Cortex of kidney (tissue), 1 donor: ENCODE measurements at regions not wholly inside any gene's neighbourhood (a gene's known extent, or its start where the extent isn't known, plus 50 kb on each side); places are given as distances from the start of the nearest gene placed in this dataset.

Experiments used
- DNase-seq: peaks from one replicate; lab custom pipeline; 2025; lab: John Stamatoyannopoulos, UW

- no peak for DNase-seq
Measured at GRCh38 chr12:107225635-107226034, 132.3 kb upstream of the CRY1 start.

DNA sequence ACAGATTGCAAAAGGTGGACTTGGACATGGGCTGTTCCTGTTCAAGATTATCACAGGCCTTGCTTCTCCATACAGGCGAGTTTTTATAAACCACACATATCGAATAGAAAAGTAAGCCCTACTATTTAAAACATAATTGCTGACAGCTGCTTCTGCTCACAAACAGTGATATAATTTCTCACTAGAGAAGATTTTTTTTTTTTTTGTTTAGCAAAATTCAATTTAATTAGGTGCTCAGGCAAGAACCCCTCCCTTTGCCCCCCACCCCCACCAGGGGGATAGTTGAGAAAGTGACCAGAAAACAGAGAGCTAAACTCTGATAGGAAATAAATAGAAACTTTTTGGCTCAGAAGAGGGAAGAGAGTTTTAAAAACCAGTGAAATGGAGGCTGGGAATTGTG, 132.8 kb upstream of the CRY1 start:
- no peak for DNase-seq

GRCh38 chr12:107228076-107228475, 134.7 kb upstream of the CRY1 start:
- DNase-seq = no peak

GRCh38 chr12:107229827-107230226, 136.5 kb upstream of the CRY1 start:
- no peak for DNase-seq

- no peak for DNase-seq
Measured at GRCh38 chr12:107231303-107231702, 138.0 kb upstream of the CRY1 start.

GRCh38 chr12:107233551-107233950, 140.2 kb upstream of the CRY1 start:
- no peak for DNase-seq

DNA sequence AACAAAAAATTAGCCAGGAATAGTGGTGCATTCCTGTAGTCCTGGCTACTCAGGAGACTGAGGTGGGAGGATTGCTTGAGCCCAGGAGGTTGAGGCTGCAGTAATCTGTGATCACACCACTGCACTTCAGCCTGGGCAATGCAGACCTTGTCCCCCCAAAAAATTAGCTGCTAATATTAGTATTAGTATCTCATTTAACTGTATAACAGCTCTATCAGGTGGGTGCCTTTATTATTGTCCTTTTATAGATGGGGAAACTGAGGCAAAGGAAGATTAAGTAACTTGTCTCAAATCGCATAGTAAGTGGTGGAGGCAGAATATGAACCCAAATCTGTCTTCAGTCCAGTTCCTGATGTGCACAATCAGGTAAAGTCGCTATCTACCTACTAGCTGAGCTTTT, 142.3 kb upstream of the CRY1 start:
- DNase-seq = no peak

GRCh38 chr12:107236824-107237511, 143.6 kb upstream of the CRY1 start:
- no peak for DNase-seq

DNA sequence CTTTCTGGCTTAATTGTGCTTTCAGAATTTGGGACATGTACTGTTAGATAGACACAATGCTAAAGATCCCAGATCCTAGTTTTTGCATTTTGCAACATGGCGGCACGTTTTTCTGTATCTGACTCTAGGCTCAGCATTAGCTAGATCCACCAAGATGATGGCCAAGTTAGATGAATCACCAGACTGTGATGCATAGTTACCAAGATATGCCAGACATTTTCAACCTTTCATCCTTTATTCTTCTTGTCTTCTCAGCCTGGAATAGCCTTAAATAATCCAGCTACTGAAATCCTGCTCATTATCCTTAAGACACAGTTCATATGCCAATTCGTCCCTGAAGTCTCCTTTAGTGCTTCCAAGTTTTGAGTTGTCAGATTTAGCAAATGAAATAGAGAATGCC, 144.9 kb upstream of the CRY1 start:
- DNase-seq = no peak

GRCh38 chr12:107241411-107241810, 148.1 kb upstream of the CRY1 start:
- DNase-seq = no peak

DNA sequence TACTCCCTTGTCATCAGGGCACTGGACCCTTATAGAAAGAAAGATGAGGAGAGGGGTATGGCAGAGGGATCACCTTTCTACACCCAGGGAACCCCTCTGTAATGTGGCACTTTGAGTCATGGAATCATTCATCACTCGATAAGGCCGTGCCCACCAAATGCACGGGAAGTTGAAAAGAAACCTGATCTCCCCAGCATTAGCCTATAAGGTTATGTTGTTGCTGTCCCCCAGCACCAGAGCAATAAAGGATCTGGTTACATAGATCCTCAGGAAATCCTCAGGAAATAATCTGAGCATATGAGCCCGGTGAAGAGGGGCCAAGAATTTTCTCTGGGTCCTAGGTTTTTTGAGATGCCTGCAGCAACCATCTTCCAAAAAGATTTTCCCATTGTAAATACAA, 148.8 kb upstream of the CRY1 start:
- DNase-seq = no peak

GRCh38 chr12:107243341-107243740, 150.0 kb upstream of the CRY1 start:
- DNase-seq = no peak

- no peak for DNase-seq
Measured at GRCh38 chr12:107244584-107244983, 151.2 kb upstream of the CRY1 start.

DNA sequence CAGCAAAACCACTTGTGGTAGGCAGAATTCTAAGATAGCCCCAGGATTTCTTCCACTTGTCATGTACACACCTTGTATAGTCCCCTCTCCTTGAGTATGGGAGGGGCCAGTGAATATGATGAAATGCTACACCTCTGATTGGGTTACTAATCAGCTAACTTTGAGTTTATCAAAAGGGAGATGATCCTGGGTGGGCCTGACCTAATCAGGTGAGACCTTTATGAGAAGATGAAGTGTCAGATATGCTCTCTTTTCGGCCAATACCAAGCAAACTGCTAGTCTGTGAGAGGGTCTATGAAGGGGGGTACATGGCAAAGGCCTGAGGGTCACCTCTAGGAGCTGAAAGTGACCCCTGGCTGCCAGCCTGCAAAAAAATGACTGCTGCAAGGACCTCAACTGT, 154.3 kb upstream of the CRY1 start:
- no peak for DNase-seq

DNA sequence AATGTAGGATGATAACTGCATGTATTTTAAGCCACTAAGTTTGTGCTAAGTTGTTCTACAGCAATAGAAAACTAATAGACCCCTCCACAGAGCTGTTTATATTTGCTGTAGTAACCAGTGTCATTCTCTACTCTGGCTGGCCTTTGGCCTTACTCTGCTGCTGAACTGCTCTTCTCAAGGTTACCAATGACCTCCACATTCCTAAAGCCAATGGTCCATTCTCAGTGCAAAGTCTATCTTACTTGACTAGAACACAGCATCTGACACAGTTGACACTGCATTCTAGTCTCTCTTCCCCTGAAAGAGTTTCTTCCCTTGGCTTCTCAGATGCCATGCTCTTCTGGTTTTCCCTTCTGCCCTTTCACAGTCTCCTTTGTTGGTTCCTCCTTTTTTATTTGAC, 154.8 kb upstream of the CRY1 start:
- no peak for DNase-seq

GRCh38 chr12:107251288-107251687, 157.9 kb upstream of the CRY1 start:
- no peak for DNase-seq

- no peak for DNase-seq
Measured at GRCh38 chr12:107253361-107253760, 160.0 kb upstream of the CRY1 start.

DNA sequence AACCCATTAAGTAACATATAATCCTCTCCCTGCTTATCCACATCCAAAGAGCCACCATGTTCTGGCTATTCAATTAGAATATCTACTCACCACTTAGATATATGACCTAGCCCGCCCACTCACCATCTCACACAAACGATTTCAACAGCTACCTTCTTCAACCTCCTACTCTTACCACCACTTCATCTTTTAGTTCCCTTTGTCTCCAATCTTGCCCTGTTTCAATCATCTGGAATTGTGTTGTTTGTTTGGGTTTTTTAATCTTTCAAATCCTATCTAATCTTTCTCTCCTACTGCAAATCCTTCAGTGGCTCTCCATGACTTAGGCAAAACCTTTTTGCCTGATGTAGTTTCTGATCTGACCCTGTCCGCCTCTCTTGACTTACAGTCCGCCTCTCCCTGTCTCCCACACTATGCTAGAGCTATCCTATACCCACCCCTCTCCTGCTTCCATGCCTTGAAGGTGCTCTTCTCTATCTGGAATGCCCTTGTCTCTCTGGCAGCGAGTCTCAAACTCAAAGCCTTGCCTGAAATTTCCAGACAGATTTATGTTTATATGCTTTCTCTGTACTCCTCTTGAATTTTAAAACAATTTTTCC, 161.0 kb upstream of the CRY1 start:
- no peak for DNase-seq

GRCh38 chr12:107258780-107259179, 165.4 kb upstream of the CRY1 start:
- no peak for DNase-seq

GRCh38 chr12:107263980-107264379, 170.6 kb upstream of the CRY1 start:
- DNase-seq = no peak

DNA sequence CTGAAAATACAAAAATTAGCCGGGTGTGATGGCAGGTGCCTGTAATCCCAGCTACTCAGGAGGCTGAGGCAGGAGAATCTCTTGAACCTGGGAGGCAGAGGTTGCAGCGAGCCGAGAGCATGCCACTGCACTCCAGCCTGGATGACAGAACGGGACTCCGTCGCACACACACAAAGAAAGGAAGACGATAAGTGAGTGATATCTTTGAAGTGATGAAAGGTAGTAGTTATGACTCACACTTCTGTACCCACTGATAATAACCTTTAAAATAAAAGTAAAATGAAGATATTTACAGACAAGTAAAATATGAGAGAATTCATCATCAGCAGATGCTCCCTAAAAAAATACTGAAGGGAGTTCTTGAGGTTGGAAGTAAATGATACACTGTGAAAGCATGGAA, 171.3 kb upstream of the CRY1 start:
- no peak for DNase-seq

GRCh38 chr12:107267604-107268003, 174.3 kb upstream of the CRY1 start:
- no peak for DNase-seq

GRCh38 chr12:107271523-107271922, 178.2 kb upstream of the CRY1 start:
- DNase-seq = no peak

DNA sequence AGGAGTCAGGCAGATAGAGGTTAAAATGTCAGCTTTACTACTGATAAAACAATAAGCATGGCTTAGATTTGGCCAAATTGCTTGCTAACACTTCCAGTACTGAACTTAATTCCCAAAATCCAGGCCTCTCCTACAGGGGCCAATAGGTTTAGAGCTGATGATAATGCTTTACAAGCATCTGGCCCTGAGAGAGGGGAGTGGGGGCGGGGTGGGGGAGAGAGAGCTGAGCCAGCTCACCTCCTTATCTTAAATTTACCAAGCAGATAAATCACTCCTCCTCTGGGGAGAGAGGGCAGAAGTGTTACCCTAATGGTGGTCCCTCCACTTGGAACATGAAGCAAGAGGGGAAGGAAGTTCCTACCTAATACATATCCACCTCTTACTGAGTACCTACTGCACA, 182.2 kb upstream of the CRY1 start:
- no peak for DNase-seq
